Tibial nerve (tissue), 4 donors: ENCODE measurements at regions not wholly inside any gene's neighbourhood (a gene's known extent, or its start where the extent isn't known, plus 50 kb on each side); places are given as distances from the start of the nearest gene placed in this dataset.

Experiments used
- DNase-seq, 2 donors: peaks; one replicate each; pipeline ENCODE4 v3.0.0-alpha.2; 2019; ENCODE audit warnings: low spot score in 2 of 2
- H3K27ac ChIP-seq, 4 donors: fragments of 200-600 bp; sonication (generic) in 3 of 4; one replicate each; pipeline ENCODE4 v1.5.1; 2017 to 2019; ENCODE audit warnings: mild to moderate bottlenecking in 1 of 4
- H3K27me3 ChIP-seq, 2 donors: fragments of 200-600 bp; sonication (generic) in 1 of 2; one replicate each; pipeline versions ENCODE4 v1.5.1 to v1.6.0; 2017 to 2019
- H3K36me3 ChIP-seq, 3 donors: fragments of 200-600 bp; sonication (generic); one replicate each; pipeline ENCODE4 v1.5.1; 2018 to 2019
- H3K4me1 ChIP-seq, 4 donors: fragments of 200-600 bp; sonication (generic) in 3 of 4; one replicate each; pipeline ENCODE4 v1.5.1; 2017 to 2019
- H3K4me3 ChIP-seq, 4 donors: fragments of 200-600 bp; sonication (generic) in 3 of 4; one replicate each; pipeline ENCODE4 v1.5.1; 2017 to 2019; ENCODE audit warnings: mild to moderate bottlenecking in 1 of 4, moderate library complexity in 1 of 4
- H3K9me3 ChIP-seq, 4 donors: fragments of 200-600 bp; sonication (generic) in 3 of 4; one replicate each; pipeline ENCODE4 v1.5.1; 2017 to 2019
- EP300 ChIP-seq, 2 donors: sonication (generic); formaldehyde crosslinking; IDR thresholded peaks; one replicate each; pipeline ENCODE4 v1.6.1; 2017; ENCODE audit warnings: antibody characterized with exemption in 2 of 2, mild to moderate bottlenecking in 1 of 2
- POLR2A ChIP-seq, 2 donors: fragments of 450-650 bp; IDR thresholded peaks; one replicate each; pipeline ENCODE4 v1.6.1; 2017; ENCODE audit warnings: antibody characterized with exemption in 2 of 2, mild to moderate bottlenecking in 2 of 2, moderate library complexity in 2 of 2
- WGBS, 2 donors: methylation state at CpG; one replicate each; pipeline ENCODE4 v1.1.5; 2018; 5-methylcytosine and 5-hydroxymethylcytosine counted together
- TF ChIP-seq, protein P1 (sequence below), 5 experiments: fragments of 200-600 bp in 3 of 5; fragments of 450-650 bp in 2 of 5; sonication (generic) in 3 of 5; IDR thresholded peaks; one replicate each; pipeline ENCODE4 v1.5.1; 2016 to 2019; ENCODE audit warnings: antibody characterized with exemption in 5 of 5, mild to moderate bottlenecking in 3 of 5, moderate library complexity in 2 of 5

- TF ChIP-seq, protein P1, sequence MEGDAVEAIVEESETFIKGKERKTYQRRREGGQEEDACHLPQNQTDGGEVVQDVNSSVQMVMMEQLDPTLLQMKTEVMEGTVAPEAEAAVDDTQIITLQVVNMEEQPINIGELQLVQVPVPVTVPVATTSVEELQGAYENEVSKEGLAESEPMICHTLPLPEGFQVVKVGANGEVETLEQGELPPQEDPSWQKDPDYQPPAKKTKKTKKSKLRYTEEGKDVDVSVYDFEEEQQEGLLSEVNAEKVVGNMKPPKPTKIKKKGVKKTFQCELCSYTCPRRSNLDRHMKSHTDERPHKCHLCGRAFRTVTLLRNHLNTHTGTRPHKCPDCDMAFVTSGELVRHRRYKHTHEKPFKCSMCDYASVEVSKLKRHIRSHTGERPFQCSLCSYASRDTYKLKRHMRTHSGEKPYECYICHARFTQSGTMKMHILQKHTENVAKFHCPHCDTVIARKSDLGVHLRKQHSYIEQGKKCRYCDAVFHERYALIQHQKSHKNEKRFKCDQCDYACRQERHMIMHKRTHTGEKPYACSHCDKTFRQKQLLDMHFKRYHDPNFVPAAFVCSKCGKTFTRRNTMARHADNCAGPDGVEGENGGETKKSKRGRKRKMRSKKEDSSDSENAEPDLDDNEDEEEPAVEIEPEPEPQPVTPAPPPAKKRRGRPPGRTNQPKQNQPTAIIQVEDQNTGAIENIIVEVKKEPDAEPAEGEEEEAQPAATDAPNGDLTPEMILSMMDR (IDR thresholded peaks at IDR 0.05) = no peak
- no peak for TF ChIP-seq EP300 (IDR thresholded peaks at IDR 0.05)
- TF ChIP-seq POLR2A (IDR thresholded peaks at IDR 0.05) = no peak
- H3K27ac ChIP-seq = no peak overlapping the region
- H3K27me3 ChIP-seq = no peaks in the 10 kb centered on the region
- no peaks in the 10 kb centered on the region for H3K9me3 ChIP-seq
- H3K36me3 ChIP-seq = no peaks in the 10 kb centered on the region
- H3K4me3 ChIP-seq = no peak overlapping the region
- DNase-seq = no peak
- H3K4me1 ChIP-seq = no peaks in the 10 kb centered on the region
- 80 to 85% methylated on average over 6 of the region's 6 CpGs for WGBS, 2 donors
These were observed 1563.0 kb downstream of the SUCLG1 start for GRCh38 chr2:82896117-82896516.

- no peak for DNase-seq
- Histone ChIP-seq H3K4me3 (no peak overlapping the region), H3K27ac (no peak overlapping the region), H3K9me3 (no peaks in the 10 kb centered on the region), H3K4me1 (no peaks in the 10 kb centered on the region), H3K36me3 (no peaks in the 10 kb centered on the region), H3K27me3 (no peaks in the 10 kb centered on the region)
- no peak for TF ChIP-seq POLR2A (IDR thresholded peaks at IDR 0.05)
- 33 to 41% methylated on average over 2 of the region's 2 CpGs for WGBS, 2 donors
These were observed 1565.9 kb downstream of the SUCLG1 start for GRCh38 chr2:82893190-82893589.

- Histone ChIP-seq H3K4me1 (no peaks in the 10 kb centered on the region), H3K4me3 (no peak overlapping the region), H3K27ac (no peak overlapping the region), H3K27me3 (no peaks in the 10 kb centered on the region), H3K9me3 (peaks cover 0 to 6% (median 0%) of the 10 kb centered on the region in 4 donors), H3K36me3 (no peaks in the 10 kb centered on the region)
- no peak for DNase-seq
- TF ChIP-seq POLR2A (IDR thresholded peaks at IDR 0.05) = no peak
- no peak for TF ChIP-seq EP300 (IDR thresholded peaks at IDR 0.05)
- TF ChIP-seq, protein P1 (IDR thresholded peaks at IDR 0.05) = no peak
- 71 to 85% methylated on average over 2 of the region's 2 CpGs for WGBS, 2 donors
These were observed 1579.3 kb downstream of the SUCLG1 start for GRCh38 chr2:82879803-82880202.

DNA sequence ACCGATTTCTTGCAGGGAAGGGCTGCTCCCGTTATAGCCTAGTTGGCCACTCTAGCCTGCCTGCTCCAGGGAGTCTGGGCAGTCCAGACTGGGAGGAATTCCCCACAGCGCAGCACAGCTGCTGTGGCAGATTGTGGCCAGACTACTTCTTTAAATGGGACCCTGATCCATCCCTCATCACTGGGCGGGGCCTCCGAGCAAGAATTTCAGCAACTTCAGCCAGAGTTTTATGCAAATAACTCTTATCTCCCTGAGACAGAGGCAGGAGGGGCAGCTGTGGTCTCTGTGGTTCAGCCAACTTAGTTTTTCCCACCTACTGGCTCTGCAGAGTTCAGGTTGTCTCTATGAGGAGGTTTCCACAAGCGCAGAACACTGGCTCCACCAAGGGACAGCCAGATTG, 1583.2 kb downstream of the SUCLG1 start:
- WGBS, 2 donors = 75 to 91% methylated on average over 6 of the region's 6 CpGs
- H3K4me3 ChIP-seq = no peak overlapping the region

GRCh38 chr2:82857967-82858366, 1601.1 kb downstream of the SUCLG1 start:
- no peak for DNase-seq
- 69 to 77% methylated on average over 5 of the region's 5 CpGs for WGBS, 2 donors
- Histone ChIP-seq H3K27ac (no peak overlapping the region), H3K27me3 (no peaks in the 10 kb centered on the region), H3K36me3 (no peaks in the 10 kb centered on the region), H3K4me1 (no peaks in the 10 kb centered on the region), H3K4me3 (no peak overlapping the region), H3K9me3 (no peaks in the 10 kb centered on the region)
- TF ChIP-seq POLR2A (IDR thresholded peaks at IDR 0.05) (no peak), EP300 (IDR thresholded peaks at IDR 0.05) (no peak)
- TF ChIP-seq, protein P1 (IDR thresholded peaks at IDR 0.05) = no peak

More for the DNA sequence above, 1583.2 kb downstream of the SUCLG1 start:
- Histone ChIP-seq H3K4me1 (no peaks in the 10 kb centered on the region), H3K27me3 (no peaks in the 10 kb centered on the region), H3K27ac (no peak overlapping the region), H3K36me3 (no peaks in the 10 kb centered on the region), H3K9me3 (peaks cover 0 to 6% (median 0%) of the 10 kb centered on the region in 4 donors)
- DNase-seq = no peak
- no peak for TF ChIP-seq EP300 (IDR thresholded peaks at IDR 0.05)
- no peak for TF ChIP-seq POLR2A (IDR thresholded peaks at IDR 0.05)
- TF ChIP-seq, protein P1 (IDR thresholded peaks at IDR 0.05) = no peak

- Histone ChIP-seq H3K4me3 (no peak overlapping the region), H3K36me3 (no peaks in the 10 kb centered on the region), H3K4me1 (no peaks in the 10 kb centered on the region), H3K9me3 (no peaks in the 10 kb centered on the region), H3K27me3 (no peaks in the 10 kb centered on the region), H3K27ac (no peak overlapping the region)
- 77 to 79% methylated on average over 6 of the region's 6 CpGs for WGBS, 2 donors
- no peak for DNase-seq
- TF ChIP-seq, protein P1 (IDR thresholded peaks at IDR 0.05) = no peak
- TF ChIP-seq EP300 (IDR thresholded peaks at IDR 0.05) (no peak), POLR2A (IDR thresholded peaks at IDR 0.05) (no peak)
These were observed 1605.8 kb downstream of the SUCLG1 start for GRCh38 chr2:82853299-82853698.
